Uterus (tissue), 2 donors: ENCODE measurements at regions not wholly inside any gene's neighbourhood (a gene's known extent, or its start where the extent isn't known, plus 50 kb on each side); places are given as distances from the start of the nearest gene placed in this dataset.

Source experiments
- POLR2A ChIP-seq, 2 donors: fragments of 450-650 bp; IDR thresholded peaks; one replicate each; pipeline ENCODE4 v1.6.1; 2016; ENCODE audit warnings: antibody characterized with exemption in 2 of 2, mild to moderate bottlenecking in 1 of 2, moderate library complexity in 1 of 2
- TF ChIP-seq, protein P1 (sequence below), 4 experiments: fragments of 200-600 bp in 2 of 4; fragments of 450-650 bp in 2 of 4; sonication (generic) in 2 of 4; IDR thresholded peaks; one replicate each; pipeline ENCODE4 v1.5.1; 2016 to 2019; ENCODE audit warnings: antibody characterized with exemption in 4 of 4, mild to moderate bottlenecking in 2 of 4, moderate library complexity in 1 of 4

DNA sequence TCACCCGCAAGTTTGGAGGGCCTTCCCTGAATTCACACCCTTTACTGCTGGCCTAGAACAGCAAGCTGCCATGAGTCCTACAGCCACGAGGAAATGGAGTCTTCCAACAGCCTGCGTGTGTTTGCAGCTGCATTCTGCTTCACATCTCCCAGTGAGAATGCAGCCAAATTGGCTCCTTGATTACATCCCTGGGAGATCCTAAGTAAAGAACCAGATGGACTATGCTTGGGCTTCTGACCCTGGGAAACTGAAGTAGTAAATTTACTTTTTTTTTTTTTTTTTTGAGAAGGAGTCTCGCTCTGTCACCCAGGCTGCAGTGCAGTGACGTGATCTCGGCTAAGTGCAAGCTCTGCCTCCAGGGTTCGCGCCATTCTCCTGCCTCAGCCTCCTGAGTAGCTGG is 617.0 kb upstream of the CDH18 start:
- TF ChIP-seq, protein P1, sequence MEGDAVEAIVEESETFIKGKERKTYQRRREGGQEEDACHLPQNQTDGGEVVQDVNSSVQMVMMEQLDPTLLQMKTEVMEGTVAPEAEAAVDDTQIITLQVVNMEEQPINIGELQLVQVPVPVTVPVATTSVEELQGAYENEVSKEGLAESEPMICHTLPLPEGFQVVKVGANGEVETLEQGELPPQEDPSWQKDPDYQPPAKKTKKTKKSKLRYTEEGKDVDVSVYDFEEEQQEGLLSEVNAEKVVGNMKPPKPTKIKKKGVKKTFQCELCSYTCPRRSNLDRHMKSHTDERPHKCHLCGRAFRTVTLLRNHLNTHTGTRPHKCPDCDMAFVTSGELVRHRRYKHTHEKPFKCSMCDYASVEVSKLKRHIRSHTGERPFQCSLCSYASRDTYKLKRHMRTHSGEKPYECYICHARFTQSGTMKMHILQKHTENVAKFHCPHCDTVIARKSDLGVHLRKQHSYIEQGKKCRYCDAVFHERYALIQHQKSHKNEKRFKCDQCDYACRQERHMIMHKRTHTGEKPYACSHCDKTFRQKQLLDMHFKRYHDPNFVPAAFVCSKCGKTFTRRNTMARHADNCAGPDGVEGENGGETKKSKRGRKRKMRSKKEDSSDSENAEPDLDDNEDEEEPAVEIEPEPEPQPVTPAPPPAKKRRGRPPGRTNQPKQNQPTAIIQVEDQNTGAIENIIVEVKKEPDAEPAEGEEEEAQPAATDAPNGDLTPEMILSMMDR (IDR thresholded peaks at IDR 0.05), result no peak
- TF ChIP-seq POLR2A (IDR thresholded peaks at IDR 0.05), result no peak
